A549 (cell line): ENCODE measurements at regions not wholly inside any gene's neighbourhood (a gene's known extent, or its start where the extent isn't known, plus 50 kb on each side); places are given as distances from the start of the nearest gene placed in this dataset.

Experiments
- BCL3 ChIP-seq: fragments of >200 bp; sonication (Bioruptor Twin); formaldehyde crosslinking; IDR thresholded peaks from 3 replicates; pipeline ENCODE4 v1.6.1; 2016
- CTCF ChIP-seq: fragments of >200 bp; sonication (Bioruptor Twin); formaldehyde crosslinking; IDR thresholded peaks from 3 replicates; pipeline ENCODE4 v1.5.1; 2016
- EP300 ChIP-seq, 2 experiments: fragments of >200 bp; sonication (Bioruptor Twin); formaldehyde crosslinking; IDR thresholded peaks; 2 replicates in 1 of 2; 3 replicates in 1 of 2; pipeline ENCODE4 v1.6.1; 2016 to 2017
- FOSL2 ChIP-seq, 2 experiments: fragments of 450-650 bp in 1 of 2; fragments of >200 bp in 1 of 2; sonication (Bioruptor Twin) in 1 of 2; formaldehyde crosslinking; IDR thresholded peaks; 2 replicates each; pipeline versions ENCODE4 v1.5.0 to v1.6.1; 2016 to 2020; ENCODE audit warnings: mild to moderate bottlenecking in 1 of 2, moderate library complexity in 1 of 2
- HDAC2 ChIP-seq: fragments of 200-600 bp; sonication (generic); IDR thresholded peaks from 2 replicates; pipeline ENCODE4 v1.6.1; 2016
- JUNB ChIP-seq: fragments of >200 bp; sonication (Bioruptor Twin); formaldehyde crosslinking; IDR thresholded peaks from 2 replicates; pipeline ENCODE4 v1.6.1; 2016
- MAZ ChIP-seq: fragments of 150-350 bp; IDR thresholded peaks from 2 replicates; pipeline ENCODE4 v1.6.1; 2014; ENCODE audit warnings: antibody characterized with exemption, low read depth, low read length, borderline replicate concordance
- NR3C1 ChIP-seq: fragments of >200 bp; sonication (Bioruptor Twin); formaldehyde crosslinking; IDR thresholded peaks from 3 replicates; pipeline ENCODE4 v1.6.1; 2017
- PBX3 ChIP-seq: IDR thresholded peaks from 2 replicates; pipeline ENCODE4 v1.6.1; 2012
- POLR2A ChIP-seq: IDR thresholded peaks from 2 replicates; pipeline ENCODE4 v1.6.1; 2012; ENCODE audit warnings: mild to moderate bottlenecking, low read length
- RAD21 ChIP-seq, 2 experiments: fragments of >200 bp in 1 of 2; sonication (Bioruptor Twin) in 1 of 2; formaldehyde crosslinking in 1 of 2; IDR thresholded peaks in 1 of 2; conservative IDR thresholded peaks in 1 of 2; 2 replicates in 1 of 2; 3 replicates in 1 of 2; pipeline ENCODE4 v1.6.1; 2012 to 2018; ENCODE audit warnings: inconsistent platforms in 1 of 2
- RFX5 ChIP-seq: fragments of 450-650 bp; IDR thresholded peaks from 2 replicates; pipeline ENCODE4 v1.7.1; 2014; ENCODE audit warnings: antibody characterized with exemption, mild to moderate bottlenecking, moderate library complexity
- RNF2 ChIP-seq: fragments of 200-600 bp; sonication (generic); IDR thresholded peaks from 2 replicates; pipeline ENCODE4 v1.6.1; 2016; ENCODE audit warnings: low read depth, mild to moderate bottlenecking, antibody characterized with exemption, moderate library complexity, borderline replicate concordance
- SMC3 ChIP-seq: fragments of >200 bp; sonication (Bioruptor Twin); formaldehyde crosslinking; IDR thresholded peaks from 3 replicates; pipeline ENCODE4 v1.6.1; 2018; ENCODE audit warnings: inconsistent platforms

GRCh38 chr15:99452728-99453636, 112.8 kb upstream of the MEF2A start:
- no peak for TF ChIP-seq CTCF
- no peak for TF ChIP-seq RFX5
- TF ChIP-seq SMC3 = no peak
- TF ChIP-seq EP300 (IDR thresholded peaks at IDR 0.05) = no peak
- no peak for TF ChIP-seq NR3C1
- TF ChIP-seq MAZ = no peak
- TF ChIP-seq RAD21 (conservative IDR thresholded peaks at IDR 0.05 in 1 of 2, IDR thresholded peaks at IDR 0.05 in 1 of 2) = no peak
- TF ChIP-seq POLR2A = no peak
- no peak for TF ChIP-seq BCL3
- TF ChIP-seq PBX3 = no peak
- no peak for TF ChIP-seq FOSL2 (IDR thresholded peaks at IDR 0.05)
- no peak for TF ChIP-seq FOSL2 (CRISPR knock-in tag; IDR thresholded peaks at IDR 0.05)
- TF ChIP-seq JUNB = no peak
- TF ChIP-seq RNF2 = no peak
- TF ChIP-seq HDAC2 = no peak
